GM12891 (cell line): ENCODE measurements at regions not wholly inside any gene's neighbourhood (a gene's known extent, or its start where the extent isn't known, plus 50 kb on each side); places are given as distances from the start of the nearest gene placed in this dataset.

ENCODE experiments used
- DNase-seq: peaks from one replicate; pipeline ENCODE4 v3.0.0; 2011; ENCODE audit warnings: low spot score; ENCODE audit not compliant: insufficient read length
- FAIRE-seq: peaks from 2 replicates; lab custom pipeline; 2011; peaks lifted over from hg19 to GRCh38; lab: Jason Lieb, UNC
- PAX5 ChIP-seq: IDR thresholded peaks from 2 replicates; pipeline ENCODE4 v1.6.1; 2011; ENCODE audit warnings: low read length, moderate library complexity, mild to moderate bottlenecking; ENCODE audit not compliant: insufficient read depth, severe bottlenecking
- POLR2A ChIP-seq: IDR thresholded peaks from 2 replicates; pipeline ENCODE4 v1.6.1; 2011; ENCODE audit warnings: low read depth, low read length, control low read depth
- POLR2AphosphoS5 ChIP-seq: IDR thresholded peaks from 2 replicates; pipeline ENCODE4 v1.6.1; 2011; ENCODE audit warnings: low read depth, low read length, control low read depth
- POU2F2 ChIP-seq: IDR thresholded peaks from 2 replicates; pipeline ENCODE4 v1.6.1; 2011; ENCODE audit warnings: low read depth, mild to moderate bottlenecking, control low read depth, low read length, moderate library complexity
- SPI1 ChIP-seq: IDR thresholded peaks from 2 replicates; pipeline ENCODE4 v1.6.1; 2011; ENCODE audit warnings: low read depth, low read length, control low read depth
- TAF1 ChIP-seq: IDR thresholded peaks from 2 replicates; pipeline ENCODE4 v1.6.1; 2011; ENCODE audit warnings: low read depth, low read length, control low read depth

GRCh38 chr10:105644091-105644490, 1003.0 kb downstream of the SORCS3 start:
- FAIRE-seq (no peak), DNase-seq (no peak)
- TF ChIP-seq POU2F2 = no peak
- no peak for TF ChIP-seq SPI1
- TF ChIP-seq POLR2A = no peak
- TF ChIP-seq PAX5 = no peak
- TF ChIP-seq TAF1 = no peak
- no peak for TF ChIP-seq POLR2AphosphoS5

- FAIRE-seq (no peak), DNase-seq (no peak)
- no peak for TF ChIP-seq SPI1
- no peak for TF ChIP-seq TAF1
- no peak for TF ChIP-seq PAX5
- TF ChIP-seq POLR2AphosphoS5 = no peak
- no peak for TF ChIP-seq POU2F2
- TF ChIP-seq POLR2A = no peak
Observed at GRCh38 chr10:105643660-105644059, 1002.6 kb downstream of the SORCS3 start.

GRCh38 chr10:105634281-105634680, 993.2 kb downstream of the SORCS3 start:
- TF ChIP-seq POLR2AphosphoS5 = no peak
- no peak for TF ChIP-seq SPI1
- no peak for TF ChIP-seq PAX5
- no peak for TF ChIP-seq TAF1
- no peak for TF ChIP-seq POLR2A
- TF ChIP-seq POU2F2 = no peak
- DNase-seq (no peak), FAIRE-seq (no peak)

GRCh38 chr10:105615715-105616365, 974.8 kb downstream of the SORCS3 start:
- TF ChIP-seq PAX5 (no peak), POLR2A (no peak), SPI1 (no peak), POU2F2 (no peak), TAF1 (no peak), POLR2AphosphoS5 (no peak)
- no peak for FAIRE-seq
- no peak for DNase-seq

- FAIRE-seq (no peak), DNase-seq (no peak)
- TF ChIP-seq POLR2A (no peak), SPI1 (no peak), POU2F2 (no peak), PAX5 (no peak), POLR2AphosphoS5 (no peak), TAF1 (no peak)
Observed at GRCh38 chr10:105611244-105611798, 970.2 kb downstream of the SORCS3 start.

- DNase-seq (no peak), FAIRE-seq (no peak)
- TF ChIP-seq PAX5 (no peak), TAF1 (no peak), POU2F2 (no peak), SPI1 (no peak), POLR2AphosphoS5 (no peak), POLR2A (no peak)
Observed at GRCh38 chr10:105609451-105609850, 968.4 kb downstream of the SORCS3 start.

GRCh38 chr10:105605918-105606317, 964.8 kb downstream of the SORCS3 start:
- DNase-seq (no peak), FAIRE-seq (no peak)
- TF ChIP-seq POU2F2 (no peak), POLR2AphosphoS5 (no peak), PAX5 (no peak), SPI1 (no peak), POLR2A (no peak), TAF1 (no peak)

- no peak for FAIRE-seq
- no peak for DNase-seq
- TF ChIP-seq PAX5 (no peak), POU2F2 (no peak), POLR2AphosphoS5 (no peak), SPI1 (no peak), TAF1 (no peak), POLR2A (no peak)
Observed at GRCh38 chr10:105605104-105605503, 964.0 kb downstream of the SORCS3 start.

- DNase-seq (no peak), FAIRE-seq (no peak)
- TF ChIP-seq TAF1 = no peak
- no peak for TF ChIP-seq POU2F2
- TF ChIP-seq SPI1 = no peak
- no peak for TF ChIP-seq PAX5
- TF ChIP-seq POLR2AphosphoS5 = no peak
- no peak for TF ChIP-seq POLR2A
Observed at GRCh38 chr10:105598207-105598606, 957.1 kb downstream of the SORCS3 start.
